ENCODE measurements at regions not wholly inside any gene's neighbourhood (a gene's known extent, or its start where the extent isn't known, plus 50 kb on each side); places are given as distances from the start of the nearest gene placed in this dataset.

- no peaks in the 10 kb centered on the region for H3K36me3 ChIP-seq (ENCODE audit: insufficient read depth)
- no peaks in the 10 kb centered on the region; the same call in 2 of the 3 replicates for H3K4me1 Mint-ChIP-seq
- no peak overlapping the region for H3K27ac Mint-ChIP-seq
- H3K4me3 Mint-ChIP-seq, result no peak overlapping the region
- no peak overlapping the region for H2AFZ ChIP-seq
- H3K9me3 Mint-ChIP-seq, result no peaks in the 10 kb centered on the region
- no peak for DNase-seq (ENCODE audit: low spot score)
- no peak for ATAC-seq
- no peak overlapping the region for H3K4me2 ChIP-seq
- no peaks in the 10 kb centered on the region for H3K27me3 ChIP-seq (ENCODE audit: insufficient read depth)
- TF ChIP-seq EZH2phosphoT487 (IDR thresholded peaks at IDR 0.05; ENCODE audit: unreplicated experiment), result no peak
- TF ChIP-seq ZNF114 (CRISPR knock-in tag; IDR thresholded peaks at IDR 0.05), result no peak
- TF ChIP-seq ETS1 (IDR thresholded peaks at IDR 0.05), result no peak
- no peak for TF ChIP-seq JUNB (IDR thresholded peaks at IDR 0.05; ENCODE audit: unreplicated experiment)
- TF ChIP-seq ZNF331 (CRISPR knock-in tag; IDR thresholded peaks at IDR 0.05; ENCODE audit: low read depth), result no peak
- no peak for TF ChIP-seq POLR2AphosphoS5 (IDR thresholded peaks at IDR 0.05; ENCODE audit: low read depth)
- no peak for TF ChIP-seq NANOG (IDR thresholded peaks at IDR 0.05; ENCODE audit: borderline replicate concordance)
- TF ChIP-seq CREB1 (CRISPR knock-in tag; IDR thresholded peaks at IDR 0.05; ENCODE audit: low read depth), result no peak
- TF ChIP-seq, protein P1, sequence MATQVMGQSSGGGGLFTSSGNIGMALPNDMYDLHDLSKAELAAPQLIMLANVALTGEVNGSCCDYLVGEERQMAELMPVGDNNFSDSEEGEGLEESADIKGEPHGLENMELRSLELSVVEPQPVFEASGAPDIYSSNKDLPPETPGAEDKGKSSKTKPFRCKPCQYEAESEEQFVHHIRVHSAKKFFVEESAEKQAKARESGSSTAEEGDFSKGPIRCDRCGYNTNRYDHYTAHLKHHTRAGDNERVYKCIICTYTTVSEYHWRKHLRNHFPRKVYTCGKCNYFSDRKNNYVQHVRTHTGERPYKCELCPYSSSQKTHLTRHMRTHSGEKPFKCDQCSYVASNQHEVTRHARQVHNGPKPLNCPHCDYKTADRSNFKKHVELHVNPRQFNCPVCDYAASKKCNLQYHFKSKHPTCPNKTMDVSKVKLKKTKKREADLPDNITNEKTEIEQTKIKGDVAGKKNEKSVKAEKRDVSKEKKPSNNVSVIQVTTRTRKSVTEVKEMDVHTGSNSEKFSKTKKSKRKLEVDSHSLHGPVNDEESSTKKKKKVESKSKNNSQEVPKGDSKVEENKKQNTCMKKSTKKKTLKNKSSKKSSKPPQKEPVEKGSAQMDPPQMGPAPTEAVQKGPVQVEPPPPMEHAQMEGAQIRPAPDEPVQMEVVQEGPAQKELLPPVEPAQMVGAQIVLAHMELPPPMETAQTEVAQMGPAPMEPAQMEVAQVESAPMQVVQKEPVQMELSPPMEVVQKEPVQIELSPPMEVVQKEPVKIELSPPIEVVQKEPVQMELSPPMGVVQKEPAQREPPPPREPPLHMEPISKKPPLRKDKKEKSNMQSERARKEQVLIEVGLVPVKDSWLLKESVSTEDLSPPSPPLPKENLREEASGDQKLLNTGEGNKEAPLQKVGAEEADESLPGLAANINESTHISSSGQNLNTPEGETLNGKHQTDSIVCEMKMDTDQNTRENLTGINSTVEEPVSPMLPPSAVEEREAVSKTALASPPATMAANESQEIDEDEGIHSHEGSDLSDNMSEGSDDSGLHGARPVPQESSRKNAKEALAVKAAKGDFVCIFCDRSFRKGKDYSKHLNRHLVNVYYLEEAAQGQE (IDR thresholded peaks at IDR 0.05; ENCODE audit: unreplicated experiment), result no peak
- TF ChIP-seq EZH2 (IDR thresholded peaks at IDR 0.05; ENCODE audit: low read depth, unreplicated experiment), result no peak
- TF ChIP-seq, protein P2, sequence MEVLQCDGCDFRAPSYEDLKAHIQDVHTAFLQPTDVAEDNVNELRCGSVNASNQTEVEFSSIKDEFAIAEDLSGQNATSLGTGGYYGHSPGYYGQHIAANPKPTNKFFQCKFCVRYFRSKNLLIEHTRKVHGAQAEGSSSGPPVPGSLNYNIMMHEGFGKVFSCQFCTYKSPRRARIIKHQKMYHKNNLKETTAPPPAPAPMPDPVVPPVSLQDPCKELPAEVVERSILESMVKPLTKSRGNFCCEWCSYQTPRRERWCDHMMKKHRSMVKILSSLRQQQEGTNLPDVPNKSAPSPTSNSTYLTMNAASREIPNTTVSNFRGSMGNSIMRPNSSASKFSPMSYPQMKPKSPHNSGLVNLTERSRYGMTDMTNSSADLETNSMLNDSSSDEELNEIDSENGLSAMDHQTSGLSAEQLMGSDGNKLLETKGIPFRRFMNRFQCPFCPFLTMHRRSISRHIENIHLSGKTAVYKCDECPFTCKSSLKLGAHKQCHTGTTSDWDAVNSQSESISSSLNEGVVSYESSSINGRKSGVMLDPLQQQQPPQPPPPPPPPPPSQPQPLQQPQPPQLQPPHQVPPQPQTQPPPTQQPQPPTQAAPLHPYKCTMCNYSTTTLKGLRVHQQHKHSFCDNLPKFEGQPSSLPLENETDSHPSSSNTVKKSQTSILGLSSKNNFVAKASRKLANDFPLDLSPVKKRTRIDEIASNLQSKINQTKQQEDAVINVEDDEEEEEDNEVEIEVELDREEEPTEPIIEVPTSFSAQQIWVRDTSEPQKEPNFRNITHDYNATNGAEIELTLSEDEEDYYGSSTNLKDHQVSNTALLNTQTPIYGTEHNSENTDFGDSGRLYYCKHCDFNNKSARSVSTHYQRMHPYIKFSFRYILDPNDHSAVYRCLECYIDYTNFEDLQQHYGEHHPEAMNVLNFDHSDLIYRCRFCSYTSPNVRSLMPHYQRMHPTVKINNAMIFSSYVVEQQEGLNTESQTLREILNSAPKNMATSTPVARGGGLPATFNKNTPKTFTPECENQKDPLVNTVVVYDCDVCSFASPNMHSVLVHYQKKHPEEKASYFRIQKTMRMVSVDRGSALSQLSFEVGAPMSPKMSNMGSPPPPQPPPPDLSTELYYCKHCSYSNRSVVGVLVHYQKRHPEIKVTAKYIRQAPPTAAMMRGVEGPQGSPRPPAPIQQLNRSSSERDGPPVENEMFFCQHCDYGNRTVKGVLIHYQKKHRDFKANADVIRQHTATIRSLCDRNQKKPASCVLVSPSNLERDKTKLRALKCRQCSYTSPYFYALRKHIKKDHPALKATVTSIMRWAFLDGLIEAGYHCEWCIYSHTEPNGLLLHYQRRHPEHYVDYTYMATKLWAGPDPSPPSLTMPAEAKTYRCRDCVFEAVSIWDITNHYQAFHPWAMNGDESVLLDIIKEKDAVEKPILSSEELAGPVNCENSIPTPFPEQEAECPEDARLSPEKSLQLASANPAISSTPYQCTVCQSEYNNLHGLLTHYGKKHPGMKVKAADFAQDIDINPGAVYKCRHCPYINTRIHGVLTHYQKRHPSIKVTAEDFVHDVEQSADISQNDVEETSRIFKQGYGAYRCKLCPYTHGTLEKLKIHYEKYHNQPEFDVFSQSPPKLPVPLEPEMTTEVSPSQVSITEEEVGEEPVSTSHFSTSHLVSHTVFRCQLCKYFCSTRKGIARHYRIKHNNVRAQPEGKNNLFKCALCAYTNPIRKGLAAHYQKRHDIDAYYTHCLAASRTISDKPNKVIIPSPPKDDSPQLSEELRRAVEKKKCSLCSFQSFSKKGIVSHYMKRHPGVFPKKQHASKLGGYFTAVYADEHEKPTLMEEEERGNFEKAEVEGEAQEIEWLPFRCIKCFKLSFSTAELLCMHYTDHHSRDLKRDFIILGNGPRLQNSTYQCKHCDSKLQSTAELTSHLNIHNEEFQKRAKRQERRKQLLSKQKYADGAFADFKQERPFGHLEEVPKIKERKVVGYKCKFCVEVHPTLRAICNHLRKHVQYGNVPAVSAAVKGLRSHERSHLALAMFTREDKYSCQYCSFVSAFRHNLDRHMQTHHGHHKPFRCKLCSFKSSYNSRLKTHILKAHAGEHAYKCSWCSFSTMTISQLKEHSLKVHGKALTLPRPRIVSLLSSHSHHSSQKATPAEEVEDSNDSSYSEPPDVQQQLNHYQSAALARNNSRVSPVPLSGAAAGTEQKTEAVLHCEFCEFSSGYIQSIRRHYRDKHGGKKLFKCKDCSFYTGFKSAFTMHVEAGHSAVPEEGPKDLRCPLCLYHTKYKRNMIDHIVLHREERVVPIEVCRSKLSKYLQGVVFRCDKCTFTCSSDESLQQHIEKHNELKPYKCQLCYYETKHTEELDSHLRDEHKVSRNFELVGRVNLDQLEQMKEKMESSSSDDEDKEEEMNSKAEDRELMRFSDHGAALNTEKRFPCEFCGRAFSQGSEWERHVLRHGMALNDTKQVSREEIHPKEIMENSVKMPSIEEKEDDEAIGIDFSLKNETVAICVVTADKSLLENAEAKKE (CRISPR knock-in tag; IDR thresholded peaks at IDR 0.05), result no peak
- no peak for TF ChIP-seq CTCF (conservative IDR thresholded peaks at IDR 0.05; ENCODE audit: low read depth in 2 of 2)
- no peak overlapping the region for H3K27ac ChIP-seq (ENCODE audit: low read depth)
- H3F3A ChIP-seq (replicated peaks; ENCODE audit: low read depth), result no peaks in the 10 kb centered on the region
- peaks cover 5% of the 10 kb centered on the region for H3K27me3 Mint-ChIP-seq (ENCODE audit: insufficient read depth, low read depth, poor library complexity)
- no peaks in the 10 kb centered on the region for H3K4me1 ChIP-seq (ENCODE audit: insufficient read depth)
- no peaks in the 10 kb centered on the region for H3K79me2 ChIP-seq (replicated peaks; ENCODE audit: insufficient read depth)
- no peaks in the 10 kb centered on the region for H3K9me2 ChIP-seq (ENCODE audit: insufficient read depth)
- H3K4me3 ChIP-seq, result no peak overlapping the region
- H4K20me1 ChIP-seq (replicated peaks; ENCODE audit: insufficient read depth), result no peaks in the 10 kb centered on the region
- H3K36me3 Mint-ChIP-seq (ENCODE audit: low read depth), result peaks cover 3% of the 10 kb centered on the region; the same call in 1 of the 3 replicates
Observed at GRCh38 chr22:48652796-48653195, 1174.9 kb downstream of the BRD1 start.

Measured in GM23338 (cell line).